ENCODE measurements at regions not wholly inside any gene's neighbourhood (a gene's known extent, or its start where the extent isn't known, plus 50 kb on each side); places are given as distances from the start of the nearest gene placed in this dataset.

DNA sequence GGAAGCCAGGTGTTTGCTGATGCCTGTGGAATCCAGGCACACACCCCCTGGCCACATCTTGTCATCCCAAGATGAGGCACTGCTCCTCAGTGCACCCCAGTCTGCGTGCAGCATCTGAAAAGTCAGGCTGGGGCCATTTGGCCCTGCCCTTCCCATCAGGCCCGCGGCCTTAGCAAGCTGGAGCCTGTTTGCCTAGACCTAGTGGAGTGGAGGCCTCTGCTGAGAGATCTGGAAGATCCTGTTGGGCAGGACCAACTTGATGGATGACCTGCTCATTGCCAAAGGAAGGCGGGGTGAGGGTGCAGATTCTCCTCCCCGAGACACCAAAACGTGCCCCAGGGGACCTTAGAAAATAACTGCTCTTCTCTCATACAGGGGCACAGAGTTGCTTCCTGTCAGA is 220.2 kb downstream of the SHQ1 start:
- POLR2A ChIA-PET: no interaction called here

DNA sequence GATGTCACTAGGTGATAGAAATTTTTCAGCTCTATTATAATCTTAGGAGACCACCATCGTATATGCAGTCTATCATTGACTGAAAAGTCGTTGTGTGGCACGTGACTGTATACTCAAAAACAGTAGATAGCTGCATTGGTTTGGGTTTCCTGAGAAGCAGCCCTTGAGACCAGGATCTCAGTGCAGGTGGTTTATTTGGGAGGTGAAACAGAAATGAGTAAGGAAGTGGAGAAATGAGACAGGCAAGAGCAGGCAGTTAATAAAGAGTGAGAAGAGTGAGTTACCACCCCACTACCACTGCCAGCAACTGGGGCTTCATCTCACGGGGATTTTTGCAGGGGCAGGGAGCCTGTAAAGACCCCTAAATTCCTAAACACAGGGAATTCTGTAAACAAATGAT is 221.0 kb downstream of the SHQ1 start:
- TF ChIP-seq RXRA (IDR thresholded peaks at IDR 0.05; ENCODE audit: borderline replicate concordance, low read depth) (no peak), GABPA (IDR thresholded peaks at IDR 0.05; ENCODE audit: low read depth) (no peak), RAD21 (IDR thresholded peaks at IDR 0.05; ENCODE audit: low read length) (no peak), EZH2phosphoT487 (IDR thresholded peaks at IDR 0.05; ENCODE audit: borderline replicate concordance, low read depth) (no peak), RCOR1 (IDR thresholded peaks at IDR 0.05; ENCODE audit: low read length) (no peak), MXI1 (IDR thresholded peaks at IDR 0.05; ENCODE audit: low read depth, low read length) (no peak), POLR2AphosphoS5 (IDR thresholded peaks at IDR 0.05; ENCODE audit: low read depth, low read length) (no peak), RFX5 (IDR thresholded peaks at IDR 0.05; ENCODE audit: low read length) (no peak), NFIC (IDR thresholded peaks at IDR 0.05; ENCODE audit: borderline replicate concordance) (no peak), ELF1 (IDR thresholded peaks at IDR 0.05) (no peak), FOXM1 (IDR thresholded peaks at IDR 0.05; ENCODE audit: low read depth) (no peak)
- TF ChIP-seq, protein P1, sequence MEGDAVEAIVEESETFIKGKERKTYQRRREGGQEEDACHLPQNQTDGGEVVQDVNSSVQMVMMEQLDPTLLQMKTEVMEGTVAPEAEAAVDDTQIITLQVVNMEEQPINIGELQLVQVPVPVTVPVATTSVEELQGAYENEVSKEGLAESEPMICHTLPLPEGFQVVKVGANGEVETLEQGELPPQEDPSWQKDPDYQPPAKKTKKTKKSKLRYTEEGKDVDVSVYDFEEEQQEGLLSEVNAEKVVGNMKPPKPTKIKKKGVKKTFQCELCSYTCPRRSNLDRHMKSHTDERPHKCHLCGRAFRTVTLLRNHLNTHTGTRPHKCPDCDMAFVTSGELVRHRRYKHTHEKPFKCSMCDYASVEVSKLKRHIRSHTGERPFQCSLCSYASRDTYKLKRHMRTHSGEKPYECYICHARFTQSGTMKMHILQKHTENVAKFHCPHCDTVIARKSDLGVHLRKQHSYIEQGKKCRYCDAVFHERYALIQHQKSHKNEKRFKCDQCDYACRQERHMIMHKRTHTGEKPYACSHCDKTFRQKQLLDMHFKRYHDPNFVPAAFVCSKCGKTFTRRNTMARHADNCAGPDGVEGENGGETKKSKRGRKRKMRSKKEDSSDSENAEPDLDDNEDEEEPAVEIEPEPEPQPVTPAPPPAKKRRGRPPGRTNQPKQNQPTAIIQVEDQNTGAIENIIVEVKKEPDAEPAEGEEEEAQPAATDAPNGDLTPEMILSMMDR (IDR thresholded peaks at IDR 0.05): no peak
- TF ChIP-seq, protein P2, sequence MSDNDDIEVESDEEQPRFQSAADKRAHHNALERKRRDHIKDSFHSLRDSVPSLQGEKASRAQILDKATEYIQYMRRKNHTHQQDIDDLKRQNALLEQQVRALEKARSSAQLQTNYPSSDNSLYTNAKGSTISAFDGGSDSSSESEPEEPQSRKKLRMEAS (IDR thresholded peaks at IDR 0.05; ENCODE audit: low read depth): no peak
- TF ChIP-seq, protein P3, sequence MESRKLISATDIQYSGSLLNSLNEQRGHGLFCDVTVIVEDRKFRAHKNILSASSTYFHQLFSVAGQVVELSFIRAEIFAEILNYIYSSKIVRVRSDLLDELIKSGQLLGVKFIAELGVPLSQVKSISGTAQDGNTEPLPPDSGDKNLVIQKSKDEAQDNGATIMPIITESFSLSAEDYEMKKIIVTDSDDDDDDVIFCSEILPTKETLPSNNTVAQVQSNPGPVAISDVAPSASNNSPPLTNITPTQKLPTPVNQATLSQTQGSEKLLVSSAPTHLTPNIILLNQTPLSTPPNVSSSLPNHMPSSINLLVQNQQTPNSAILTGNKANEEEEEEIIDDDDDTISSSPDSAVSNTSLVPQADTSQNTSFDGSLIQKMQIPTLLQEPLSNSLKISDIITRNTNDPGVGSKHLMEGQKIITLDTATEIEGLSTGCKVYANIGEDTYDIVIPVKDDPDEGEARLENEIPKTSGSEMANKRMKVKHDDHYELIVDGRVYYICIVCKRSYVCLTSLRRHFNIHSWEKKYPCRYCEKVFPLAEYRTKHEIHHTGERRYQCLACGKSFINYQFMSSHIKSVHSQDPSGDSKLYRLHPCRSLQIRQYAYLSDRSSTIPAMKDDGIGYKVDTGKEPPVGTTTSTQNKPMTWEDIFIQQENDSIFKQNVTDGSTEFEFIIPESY (IDR thresholded peaks at IDR 0.05; ENCODE audit: borderline replicate concordance, low read depth): no peak
- TF ChIP-seq, protein P4, sequence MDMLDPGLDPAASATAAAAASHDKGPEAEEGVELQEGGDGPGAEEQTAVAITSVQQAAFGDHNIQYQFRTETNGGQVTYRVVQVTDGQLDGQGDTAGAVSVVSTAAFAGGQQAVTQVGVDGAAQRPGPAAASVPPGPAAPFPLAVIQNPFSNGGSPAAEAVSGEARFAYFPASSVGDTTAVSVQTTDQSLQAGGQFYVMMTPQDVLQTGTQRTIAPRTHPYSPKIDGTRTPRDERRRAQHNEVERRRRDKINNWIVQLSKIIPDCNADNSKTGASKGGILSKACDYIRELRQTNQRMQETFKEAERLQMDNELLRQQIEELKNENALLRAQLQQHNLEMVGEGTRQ (IDR thresholded peaks at IDR 0.05; ENCODE audit: borderline replicate concordance, low read depth, low read length): no peak
- CTCF ChIA-PET: no interaction called here
- Histone ChIP-seq H3K27me3 (ENCODE audit: insufficient read depth) (no peaks in the 10 kb centered on the region), H3K9me2 (no peaks in the 10 kb centered on the region), H3K79me2 (ENCODE audit: insufficient read depth) (no peaks in the 10 kb centered on the region), H3K9me3 (no peaks in the 10 kb centered on the region), H3K27ac (ENCODE audit: low read depth in 2 of 2, low read length in 1 of 2) (no peak overlapping the region), H3K36me3 (replicated peaks in 1 of 2; ENCODE audit: control insufficient read depth in 1 of 2, insufficient read depth in 2 of 2, low read length in 1 of 2) (no peaks in the 10 kb centered on the region), H2AFZ (ENCODE audit: low read depth) (no peak overlapping the region), H4K20me1 (ENCODE audit: insufficient read depth) (no peaks in the 10 kb centered on the region), H3K9ac (no peak overlapping the region), H3K4me1 (ENCODE audit: control insufficient read depth in 1 of 2, insufficient read depth in 2 of 2, low read depth in 1 of 2, low read length in 1 of 2) (peaks cover 0 to 4% of the 10 kb centered on the region in 2 experiments; a peak in 1 of 4 replicates), H3K4me3 (ENCODE audit: low read depth in 2 of 2, low read length in 1 of 2) (no peak overlapping the region), H3K4me2 (no peak overlapping the region), H3F3A (replicated peaks; ENCODE audit: insufficient read depth) (no peaks in the 10 kb centered on the region)
- 80% methylated on average over 4 of the region's 4 CpGs for WGBS (ENCODE audit: low lambda C conversion rate)
- POLR2A ChIA-PET: no interaction called here
- DNase-seq: no peak

More for the DNA sequence above, 220.2 kb downstream of the SHQ1 start:
- H2AFZ ChIP-seq (ENCODE audit: low read depth): no peak overlapping the region
- no peak for DNase-seq
- H3K9ac ChIP-seq: no peak overlapping the region
- H3K9me2 ChIP-seq: no peaks in the 10 kb centered on the region
- no peak overlapping the region for H3K4me3 ChIP-seq (ENCODE audit: low read depth in 2 of 2, low read length in 1 of 2)
- H3K4me2 ChIP-seq: no peak overlapping the region
- TF ChIP-seq, protein P5, sequence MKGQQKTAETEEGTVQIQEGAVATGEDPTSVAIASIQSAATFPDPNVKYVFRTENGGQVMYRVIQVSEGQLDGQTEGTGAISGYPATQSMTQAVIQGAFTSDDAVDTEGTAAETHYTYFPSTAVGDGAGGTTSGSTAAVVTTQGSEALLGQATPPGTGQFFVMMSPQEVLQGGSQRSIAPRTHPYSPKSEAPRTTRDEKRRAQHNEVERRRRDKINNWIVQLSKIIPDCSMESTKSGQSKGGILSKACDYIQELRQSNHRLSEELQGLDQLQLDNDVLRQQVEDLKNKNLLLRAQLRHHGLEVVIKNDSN (IDR thresholded peaks at IDR 0.05; ENCODE audit: borderline replicate concordance, low read depth): no peak
- TF ChIP-seq FOSL2 (IDR thresholded peaks at IDR 0.05; ENCODE audit: borderline replicate concordance, low read depth): no peak
- TF ChIP-seq MEF2A (IDR thresholded peaks at IDR 0.05; ENCODE audit: borderline replicate concordance, low read depth): no peak
- TF ChIP-seq RAD21 (IDR thresholded peaks at IDR 0.05; ENCODE audit: low read length): no peak
- TF ChIP-seq MXI1 (IDR thresholded peaks at IDR 0.05; ENCODE audit: low read depth, low read length): no peak
- no peak for TF ChIP-seq JUND (IDR thresholded peaks at IDR 0.05)
- H3F3A ChIP-seq (replicated peaks; ENCODE audit: insufficient read depth): no peaks in the 10 kb centered on the region
- CTCF ChIA-PET: interaction anchor here (1.0 kb wide), 1 partner anchor 9 kb away, joined by 3 read pairs; no protein-coding TSS in a partner anchor
- H4K20me1 ChIP-seq (ENCODE audit: insufficient read depth): no peaks in the 10 kb centered on the region
- H3K79me2 ChIP-seq (ENCODE audit: insufficient read depth): no peaks in the 10 kb centered on the region
- WGBS (ENCODE audit: low lambda C conversion rate): 69% methylated on average over 4 of the region's 6 CpGs
- H3K9me3 ChIP-seq: no peaks in the 10 kb centered on the region
- H3K36me3 ChIP-seq (replicated peaks in 1 of 2; ENCODE audit: control insufficient read depth in 1 of 2, insufficient read depth in 2 of 2, low read length in 1 of 2): no peaks in the 10 kb centered on the region
- peaks cover 0 to 4% of the 10 kb centered on the region in 2 experiments; a peak in 1 of 4 replicates for H3K4me1 ChIP-seq (ENCODE audit: control insufficient read depth in 1 of 2, insufficient read depth in 2 of 2, low read depth in 1 of 2, low read length in 1 of 2)
- no peaks in the 10 kb centered on the region for H3K27me3 ChIP-seq (ENCODE audit: insufficient read depth)
- no peak overlapping the region for H3K27ac ChIP-seq (ENCODE audit: low read depth in 2 of 2, low read length in 1 of 2)
